Transverse colon (tissue), 4 donors: ENCODE measurements at regions not wholly inside any gene's neighbourhood (a gene's known extent, or its start where the extent isn't known, plus 50 kb on each side); places are given as distances from the start of the nearest gene placed in this dataset.

ENCODE experiments used
- POLR2A ChIP-seq: fragments of 450-650 bp; IDR thresholded peaks from one replicate; pipeline ENCODE4 v1.6.1; 2016; ENCODE audit warnings: antibody characterized with exemption, mild to moderate bottlenecking, moderate library complexity
- POLR2AphosphoS5 ChIP-seq, 3 donors: sonication (generic); formaldehyde crosslinking; IDR thresholded peaks; one replicate each; pipeline ENCODE4 v1.6.1; 2016; ENCODE audit warnings: antibody characterized with exemption in 3 of 3
- TF ChIP-seq, protein P1 (sequence below), 5 experiments: fragments of 200-600 bp in 3 of 5; fragments of 450-650 bp in 2 of 5; sonication (generic) in 3 of 5; IDR thresholded peaks; 1 replicate in 2 of 5; 2 replicates in 3 of 5; pipeline ENCODE4 v1.5.1; 2016 to 2017; ENCODE audit warnings: antibody characterized with exemption in 5 of 5, inconsistent platforms in 3 of 5, mild to moderate bottlenecking in 2 of 5, moderate library complexity in 1 of 5

DNA sequence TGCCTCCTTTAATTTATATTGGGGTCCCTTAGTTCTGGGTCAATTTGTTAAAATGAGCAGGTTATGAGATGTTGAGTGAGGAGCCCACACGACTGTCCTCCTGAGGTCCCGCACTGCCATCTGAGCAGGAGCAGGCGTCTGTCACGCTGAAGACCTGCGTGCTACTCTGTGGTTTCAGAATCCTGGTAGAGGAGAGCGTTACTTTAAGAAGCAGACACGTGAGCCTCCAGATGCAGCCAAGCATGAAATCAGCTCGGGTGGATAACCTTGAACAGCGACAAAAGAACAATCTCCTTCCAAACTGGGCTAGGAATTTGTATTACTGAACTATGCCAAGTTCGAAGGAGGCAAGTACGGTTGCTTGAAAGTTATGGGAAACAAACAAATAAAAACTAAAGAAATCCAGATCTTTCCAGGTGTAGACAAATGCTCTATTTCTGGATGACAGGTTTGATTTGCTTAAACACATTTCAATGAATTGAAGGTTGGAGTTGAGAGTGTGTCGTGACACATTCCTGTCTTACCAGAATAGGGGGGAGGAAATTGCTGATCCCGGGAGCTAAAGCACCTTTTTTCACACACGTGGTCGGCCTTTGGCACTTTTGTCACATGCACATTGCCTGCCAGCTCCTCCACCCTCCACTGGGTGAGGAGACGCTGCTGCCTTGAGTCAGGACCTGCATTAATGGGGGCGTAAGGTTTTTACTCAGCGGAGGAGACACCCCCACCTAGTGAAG is 945.5 kb upstream of the SLC10A2 start:
- TF ChIP-seq, protein P1, sequence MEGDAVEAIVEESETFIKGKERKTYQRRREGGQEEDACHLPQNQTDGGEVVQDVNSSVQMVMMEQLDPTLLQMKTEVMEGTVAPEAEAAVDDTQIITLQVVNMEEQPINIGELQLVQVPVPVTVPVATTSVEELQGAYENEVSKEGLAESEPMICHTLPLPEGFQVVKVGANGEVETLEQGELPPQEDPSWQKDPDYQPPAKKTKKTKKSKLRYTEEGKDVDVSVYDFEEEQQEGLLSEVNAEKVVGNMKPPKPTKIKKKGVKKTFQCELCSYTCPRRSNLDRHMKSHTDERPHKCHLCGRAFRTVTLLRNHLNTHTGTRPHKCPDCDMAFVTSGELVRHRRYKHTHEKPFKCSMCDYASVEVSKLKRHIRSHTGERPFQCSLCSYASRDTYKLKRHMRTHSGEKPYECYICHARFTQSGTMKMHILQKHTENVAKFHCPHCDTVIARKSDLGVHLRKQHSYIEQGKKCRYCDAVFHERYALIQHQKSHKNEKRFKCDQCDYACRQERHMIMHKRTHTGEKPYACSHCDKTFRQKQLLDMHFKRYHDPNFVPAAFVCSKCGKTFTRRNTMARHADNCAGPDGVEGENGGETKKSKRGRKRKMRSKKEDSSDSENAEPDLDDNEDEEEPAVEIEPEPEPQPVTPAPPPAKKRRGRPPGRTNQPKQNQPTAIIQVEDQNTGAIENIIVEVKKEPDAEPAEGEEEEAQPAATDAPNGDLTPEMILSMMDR (IDR thresholded peaks at IDR 0.05) = no peak
- TF ChIP-seq POLR2A = no peak
- TF ChIP-seq POLR2AphosphoS5 (IDR thresholded peaks at IDR 0.05) = no peak
